Cardiac fibroblast (primary cell): ENCODE measurements at regions not wholly inside any gene's neighbourhood (a gene's known extent, or its start where the extent isn't known, plus 50 kb on each side); places are given as distances from the start of the nearest gene placed in this dataset.
"Not testable (repeated sequence)": the region's sequence is repeated elsewhere in the genome, so short reads cannot be mapped to it uniquely, and the experiment has no call there.

Source experiments
- DNase-seq, 2 donors: peaks; one replicate each; pipeline versions ENCODE4 v3.0.0 to v3.0.0-alpha.2; 2010; ENCODE audit warnings: low read depth in 2 of 2
- H3K4me3 ChIP-seq, 2 donors: replicated peaks in 1 of 2; 1 replicate in 1 of 2; 2 replicates in 1 of 2; pipeline ENCODE4 v1.5.1; 2011; ENCODE audit warnings: low read depth in 2 of 2, low read length in 2 of 2, mild to moderate bottlenecking in 2 of 2, moderate library complexity in 1 of 2
- TF ChIP-seq, protein P1 (sequence below): IDR thresholded peaks from one replicate; pipeline ENCODE4 v1.5.1; 2011; ENCODE audit warnings: low read depth, mild to moderate bottlenecking, low read length, inconsistent platforms

DNA sequence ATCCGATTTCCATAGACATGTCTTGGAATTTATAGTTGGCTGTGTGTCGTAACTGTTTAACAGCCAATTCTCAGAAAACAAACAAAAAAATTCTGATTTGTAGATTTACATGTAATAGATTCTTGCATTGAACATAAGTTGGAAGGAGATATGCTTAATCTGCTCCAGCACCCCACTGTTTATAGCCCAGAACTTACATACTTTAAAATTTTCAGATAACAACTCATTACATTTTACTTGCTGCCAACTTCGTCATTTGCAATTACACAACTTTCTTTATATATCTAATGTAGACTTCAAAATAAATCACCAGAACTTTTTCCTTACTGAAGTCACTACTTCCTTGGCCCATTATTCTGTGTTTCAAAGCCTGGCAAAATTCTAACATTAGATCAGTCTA, 472.3 kb upstream of the EYS start:
- TF ChIP-seq, protein P1, sequence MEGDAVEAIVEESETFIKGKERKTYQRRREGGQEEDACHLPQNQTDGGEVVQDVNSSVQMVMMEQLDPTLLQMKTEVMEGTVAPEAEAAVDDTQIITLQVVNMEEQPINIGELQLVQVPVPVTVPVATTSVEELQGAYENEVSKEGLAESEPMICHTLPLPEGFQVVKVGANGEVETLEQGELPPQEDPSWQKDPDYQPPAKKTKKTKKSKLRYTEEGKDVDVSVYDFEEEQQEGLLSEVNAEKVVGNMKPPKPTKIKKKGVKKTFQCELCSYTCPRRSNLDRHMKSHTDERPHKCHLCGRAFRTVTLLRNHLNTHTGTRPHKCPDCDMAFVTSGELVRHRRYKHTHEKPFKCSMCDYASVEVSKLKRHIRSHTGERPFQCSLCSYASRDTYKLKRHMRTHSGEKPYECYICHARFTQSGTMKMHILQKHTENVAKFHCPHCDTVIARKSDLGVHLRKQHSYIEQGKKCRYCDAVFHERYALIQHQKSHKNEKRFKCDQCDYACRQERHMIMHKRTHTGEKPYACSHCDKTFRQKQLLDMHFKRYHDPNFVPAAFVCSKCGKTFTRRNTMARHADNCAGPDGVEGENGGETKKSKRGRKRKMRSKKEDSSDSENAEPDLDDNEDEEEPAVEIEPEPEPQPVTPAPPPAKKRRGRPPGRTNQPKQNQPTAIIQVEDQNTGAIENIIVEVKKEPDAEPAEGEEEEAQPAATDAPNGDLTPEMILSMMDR: no peak
- no peak for DNase-seq
- no peak overlapping the region for H3K4me3 ChIP-seq

DNA sequence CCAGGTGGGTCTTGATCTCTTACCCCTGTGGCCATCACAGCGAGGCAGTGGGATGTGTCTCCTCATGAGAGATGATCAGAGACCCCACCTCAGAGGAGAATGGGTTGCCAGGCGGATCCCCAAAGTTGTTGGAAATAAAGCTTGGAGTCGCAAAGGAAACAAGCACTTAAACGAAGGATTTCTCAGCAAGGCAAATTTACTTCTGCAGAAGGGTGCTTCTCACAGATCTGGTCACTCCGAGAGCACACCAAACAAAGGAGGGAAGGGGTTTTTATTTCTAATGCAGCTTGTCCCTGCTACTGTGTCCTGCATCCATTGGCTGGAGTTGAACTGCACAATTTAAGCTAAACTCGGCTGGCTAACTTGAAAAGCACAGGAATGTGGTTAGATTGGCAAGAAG, 466.6 kb upstream of the EYS start:
- TF ChIP-seq, protein P1: no peak
- no peak overlapping the region for H3K4me3 ChIP-seq
- no peak for DNase-seq

DNA sequence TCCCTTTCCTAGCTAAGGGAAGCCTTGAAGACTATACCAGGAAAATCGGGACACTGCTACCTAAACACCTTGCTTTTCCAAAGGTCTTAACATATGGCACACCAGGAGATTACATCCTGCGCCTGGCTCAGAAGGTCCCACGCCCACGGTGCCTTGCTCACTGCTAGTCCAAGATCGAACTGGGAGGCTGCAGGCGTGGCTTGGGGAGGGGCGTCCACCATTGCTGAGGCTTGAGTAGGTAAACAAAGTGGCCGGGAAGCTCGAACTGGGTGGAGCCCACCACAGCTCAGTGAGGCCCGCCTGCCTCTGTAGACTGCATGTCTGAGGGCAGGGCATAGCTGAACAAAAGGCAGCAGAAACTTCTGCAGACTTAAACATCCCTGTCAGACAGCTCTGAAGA, 459.7 kb upstream of the EYS start:
- not testable (repeated sequence) for DNase-seq, H3K4me3 ChIP-seq

DNA sequence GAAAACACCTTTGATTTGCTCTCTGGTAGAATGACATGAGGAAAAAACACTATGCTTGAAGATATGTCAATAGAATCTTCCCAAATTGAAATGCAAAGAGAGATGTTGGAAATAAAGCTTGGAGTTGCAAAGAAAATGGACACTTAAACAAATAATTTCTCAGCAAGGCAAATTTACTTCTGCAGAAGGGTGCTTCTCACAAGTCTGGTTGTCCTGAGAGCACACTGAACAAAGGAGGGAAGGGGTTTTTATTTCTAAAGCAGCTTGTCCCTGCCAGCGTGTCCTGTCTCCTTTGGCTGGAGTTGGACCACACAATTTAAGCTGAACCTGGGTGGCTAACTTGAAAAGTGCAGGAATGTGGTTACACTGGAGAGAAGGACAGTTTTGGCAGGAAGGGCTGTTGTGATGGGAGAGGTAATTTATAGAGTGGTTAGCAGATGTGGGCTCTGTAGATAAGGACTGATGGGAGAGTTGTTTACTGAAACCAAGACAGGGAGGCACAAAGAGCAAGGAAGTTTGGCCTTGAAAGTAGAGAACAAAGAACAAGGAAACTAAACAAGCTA, 454.6 kb upstream of the EYS start:
- no peak for DNase-seq
- TF ChIP-seq, protein P1: no peak
- no peak overlapping the region for H3K4me3 ChIP-seq

DNA sequence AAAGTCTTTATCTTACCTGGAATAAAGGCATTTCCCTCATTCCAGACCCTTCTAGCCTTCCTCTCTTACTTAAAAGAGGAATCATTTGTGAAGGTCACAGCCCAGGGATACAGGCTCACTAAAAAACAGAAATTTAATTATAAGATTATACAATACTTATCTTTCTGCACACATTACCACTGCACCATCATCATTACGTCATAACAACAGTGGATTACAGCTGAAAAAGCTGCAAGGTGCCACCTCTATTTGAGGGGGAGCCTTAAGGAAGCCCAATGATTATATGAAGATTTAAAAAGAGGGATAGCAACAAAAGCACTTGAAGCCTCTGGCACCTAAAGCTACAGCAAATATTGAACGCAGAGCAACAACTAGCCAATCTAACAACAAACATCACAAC, 452.9 kb upstream of the EYS start:
- DNase-seq: no peak
- TF ChIP-seq, protein P1: no peak
- no peak overlapping the region for H3K4me3 ChIP-seq

DNA sequence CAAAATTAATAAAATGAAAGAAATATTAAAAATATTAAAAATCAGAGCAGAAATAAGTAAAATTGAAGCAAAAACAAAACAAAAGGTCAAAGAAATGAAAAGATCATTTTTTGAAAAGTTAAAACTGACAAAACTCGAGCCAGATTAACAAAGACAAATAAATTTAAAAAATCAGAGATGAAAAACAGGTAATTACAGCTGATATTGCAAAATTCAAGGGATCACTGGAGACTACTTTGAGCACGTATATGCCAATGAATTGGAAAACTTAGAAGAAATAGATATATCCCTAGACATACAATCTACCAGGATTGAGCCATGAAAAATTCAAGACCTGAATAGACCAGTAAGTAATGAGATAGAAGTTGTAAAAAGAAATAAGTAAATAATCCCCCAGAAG, 446.2 kb upstream of the EYS start:
- TF ChIP-seq, protein P1: no peak
- DNase-seq: no peak
- no peak overlapping the region for H3K4me3 ChIP-seq

DNA sequence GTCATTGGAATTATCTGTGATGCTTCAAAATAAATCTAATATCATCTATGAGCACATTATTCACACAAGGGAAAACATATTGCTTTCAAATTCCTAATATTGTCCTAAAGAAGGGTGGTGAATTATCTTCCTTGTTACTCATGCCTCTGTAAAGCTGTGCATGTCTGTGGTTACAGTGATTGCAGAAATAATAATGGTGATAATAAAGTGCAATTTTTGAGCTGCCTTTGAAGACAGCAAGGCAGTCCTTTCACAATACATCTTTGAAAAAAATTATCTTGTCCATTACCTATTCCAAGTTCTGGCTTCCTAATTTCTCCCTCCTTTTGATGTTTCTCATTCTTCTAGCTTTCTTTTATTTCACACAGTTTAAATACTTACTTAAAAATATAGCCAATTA, 442.1 kb upstream of the EYS start:
- no peak overlapping the region for H3K4me3 ChIP-seq
- DNase-seq: no peak
- TF ChIP-seq, protein P1: no peak
